ENCODE measurements at regions not wholly inside any gene's neighbourhood (a gene's known extent, or its start where the extent isn't known, plus 50 kb on each side); places are given as distances from the start of the nearest gene placed in this dataset.

GRCh38 chr20:23189341-23189740 is 103.2 kb upstream of the CD93 start:
- no peak for FAIRE-seq
- no peak for TF ChIP-seq POLR2A (IDR thresholded peaks at IDR 0.05; ENCODE audit: low read depth, low read length)
- no peak for DNase-seq (ENCODE audit: insufficient read length, low spot score)

GRCh38 chr20:23188377-23189169 is 102.4 kb upstream of the CD93 start:
- no peak for TF ChIP-seq POLR2A (IDR thresholded peaks at IDR 0.05; ENCODE audit: low read depth, low read length)
- FAIRE-seq: no peak

GRCh38 chr20:23187751-23188150 is 101.6 kb upstream of the CD93 start:
- DNase-seq (ENCODE audit: insufficient read length, low spot score) (peak; percentile 51), FAIRE-seq (no peak)
- TF ChIP-seq POLR2A (IDR thresholded peaks at IDR 0.05; ENCODE audit: low read depth, low read length): no peak

More at GRCh38 chr20:23188377-23189169, 102.4 kb upstream of the CD93 start:
- DNase-seq (ENCODE audit: insufficient read length, low spot score): no peak

GRCh38 chr20:23186808-23187207 is 100.7 kb upstream of the CD93 start:
- FAIRE-seq (no peak), DNase-seq (ENCODE audit: insufficient read length, low spot score) (no peak)
- TF ChIP-seq POLR2A (IDR thresholded peaks at IDR 0.05; ENCODE audit: low read depth, low read length): no peak

- FAIRE-seq (no peak), DNase-seq (ENCODE audit: insufficient read length, low spot score) (no peak)
- TF ChIP-seq POLR2A (IDR thresholded peaks at IDR 0.05; ENCODE audit: low read depth, low read length): no peak
Observed at GRCh38 chr20:23180451-23180921, 94.4 kb upstream of the CD93 start.

GRCh38 chr20:23179766-23180403 is 93.8 kb upstream of the CD93 start:
- no peak for TF ChIP-seq POLR2A (IDR thresholded peaks at IDR 0.05; ENCODE audit: low read depth, low read length)
- FAIRE-seq: no peak
- DNase-seq (ENCODE audit: insufficient read length, low spot score): no peak

- no peak for TF ChIP-seq POLR2A (IDR thresholded peaks at IDR 0.05; ENCODE audit: low read depth, low read length)
- DNase-seq (ENCODE audit: insufficient read length, low spot score): no peak
- FAIRE-seq: no peak
Observed at GRCh38 chr20:23178806-23179205, 92.7 kb upstream of the CD93 start.

- no peak for DNase-seq (ENCODE audit: insufficient read length, low spot score)
- no peak for FAIRE-seq
- no peak for TF ChIP-seq POLR2A (IDR thresholded peaks at IDR 0.05; ENCODE audit: low read depth, low read length)
Observed at GRCh38 chr20:23174821-23175220, 88.7 kb upstream of the CD93 start.

- FAIRE-seq (no peak), DNase-seq (ENCODE audit: insufficient read length, low spot score) (no peak)
- TF ChIP-seq POLR2A (IDR thresholded peaks at IDR 0.05; ENCODE audit: low read depth, low read length): no peak
Observed at GRCh38 chr20:23167431-23167830, 81.3 kb upstream of the CD93 start.

- DNase-seq (ENCODE audit: insufficient read length, low spot score): no peak
- no peak for TF ChIP-seq POLR2A (IDR thresholded peaks at IDR 0.05; ENCODE audit: low read depth, low read length)
- FAIRE-seq: no peak
Observed at GRCh38 chr20:23166563-23166962, 80.4 kb upstream of the CD93 start.

GRCh38 chr20:23165964-23166363 is 79.8 kb upstream of the CD93 start:
- DNase-seq (ENCODE audit: insufficient read length, low spot score): no peak
- FAIRE-seq: no peak
- TF ChIP-seq POLR2A (IDR thresholded peaks at IDR 0.05; ENCODE audit: low read depth, low read length): no peak

GRCh38 chr20:23165307-23165750 is 79.2 kb upstream of the CD93 start:
- no peak for FAIRE-seq
- DNase-seq (ENCODE audit: insufficient read length, low spot score): no peak
- no peak for TF ChIP-seq POLR2A (IDR thresholded peaks at IDR 0.05; ENCODE audit: low read depth, low read length)

- DNase-seq (ENCODE audit: insufficient read length, low spot score): no peak
- no peak for TF ChIP-seq POLR2A (IDR thresholded peaks at IDR 0.05; ENCODE audit: low read depth, low read length)
- no peak for FAIRE-seq
Observed at GRCh38 chr20:23164176-23164601, 78.1 kb upstream of the CD93 start.

- FAIRE-seq: no peak
- TF ChIP-seq POLR2A (IDR thresholded peaks at IDR 0.05; ENCODE audit: low read depth, low read length): no peak
- DNase-seq (ENCODE audit: insufficient read length, low spot score): no peak
Observed at GRCh38 chr20:23163562-23163961, 77.4 kb upstream of the CD93 start.

- DNase-seq (ENCODE audit: insufficient read length, low spot score): no peak
- no peak for FAIRE-seq
- TF ChIP-seq POLR2A (IDR thresholded peaks at IDR 0.05; ENCODE audit: low read depth, low read length): no peak
Observed at GRCh38 chr20:23162887-23163286, 76.8 kb upstream of the CD93 start.
